Activated CD8-positive, alpha-beta T cell treated with anti-CD3 and anti-CD28 coated beads for 36 hours (primary cell): ENCODE measurements at regions not wholly inside any gene's neighbourhood (a gene's known extent, or its start where the extent isn't known, plus 50 kb on each side); places are given as distances from the start of the nearest gene placed in this dataset.

ENCODE experiments used
- ATAC-seq: fragments of 200-7000 bp; cut with Tn5 transposase; one replicate; pipeline ENCODE4 v1.10.0; 2021; ENCODE audit warnings: mild to moderate bottlenecking, moderate library complexity
- CTCF ChIA-PET: fragments of 350-600 bp; sonication (Branson Sonifier 250); formaldehyde crosslinking; loops from one replicate; lab custom pipeline; 2021; ENCODE audit warnings: antibody characterized with exemption; lab: Charles Lee
- POLR2A ChIA-PET: fragments of 350-600 bp; sonication (Branson Sonifier 250); formaldehyde crosslinking; loops from one replicate; lab custom pipeline; 2021; ENCODE audit warnings: antibody characterized with exemption; lab: Charles Lee
- DNase-seq: peaks from one replicate; pipeline ENCODE4 v3.0.0-alpha.2; 2020
- H3K27ac Mint-ChIP-seq: one replicate; pipeline ENCODE4 v1.8.0; 2021; ENCODE audit warnings: mild to moderate bottlenecking, mixed read lengths
- H3K27me3 Mint-ChIP-seq: one replicate; pipeline ENCODE4 v1.8.0; 2021; ENCODE audit warnings: mixed read lengths
- H3K36me3 Mint-ChIP-seq: one replicate; pipeline ENCODE4 v1.8.0; 2021; ENCODE audit warnings: low read depth, mixed read lengths
- H3K4me1 Mint-ChIP-seq: one replicate; pipeline ENCODE4 v1.8.0; 2021; ENCODE audit warnings: low read depth, mixed read lengths
- H3K4me3 Mint-ChIP-seq: one replicate; pipeline ENCODE4 v1.8.0; 2021; ENCODE audit warnings: mild to moderate bottlenecking, moderate library complexity, mixed read lengths
- H3K9me3 Mint-ChIP-seq: one replicate; pipeline ENCODE4 v1.8.0; 2021; ENCODE audit warnings: mixed read lengths
- CTCF ChIP-seq: fragments of 200-600 bp; IDR thresholded peaks from one replicate; pipeline ENCODE4 v1.8.0; 2022; ENCODE audit warnings: antibody characterized with exemption, mild to moderate bottlenecking
- intact Hi-C: fragments of 100-400 bp; cut with micrococcal nuclease; formaldehyde crosslinking; loops from one replicate; pipeline ENCODE4 v1.10.0; 2022

GRCh38 chr16:27123795-27124409 is 57.2 kb downstream of the C16orf82 start:
- H3K9me3 Mint-ChIP-seq: peaks cover 13% of the 10 kb centered on the region
- CTCF ChIA-PET: interaction anchor here (0.7 kb wide), 1 partner anchor 14 kb away, joined by 3 read pairs; no protein-coding TSS in a partner anchor
- no peak for ATAC-seq
- H3K4me1 Mint-ChIP-seq: no peaks in the 10 kb centered on the region
- TF ChIP-seq CTCF: no peak
- H3K36me3 Mint-ChIP-seq: no peaks in the 10 kb centered on the region
- intact Hi-C loops: no loop called here
- peaks cover 1% of the 10 kb centered on the region for H3K27me3 Mint-ChIP-seq
- no peak overlapping the region for H3K27ac Mint-ChIP-seq
- POLR2A ChIA-PET: no interaction called here
- DNase-seq: peak; percentile 4
- H3K4me3 Mint-ChIP-seq: no peak overlapping the region

- POLR2A ChIA-PET: no interaction called here
- DNase-seq (no peak), ATAC-seq (no peak)
- CTCF ChIA-PET: no interaction called here
- H3K27me3 Mint-ChIP-seq: peaks cover 1% of the 10 kb centered on the region
- H3K27ac Mint-ChIP-seq: no peak overlapping the region
- intact Hi-C loops: no loop called here
- H3K9me3 Mint-ChIP-seq: peaks cover 12% of the 10 kb centered on the region
- no peak for TF ChIP-seq CTCF
- no peaks in the 10 kb centered on the region for H3K4me1 Mint-ChIP-seq
- no peaks in the 10 kb centered on the region for H3K36me3 Mint-ChIP-seq
- no peak overlapping the region for H3K4me3 Mint-ChIP-seq
Observed at GRCh38 chr16:27127308-27127707, 60.6 kb downstream of the C16orf82 start.

- ATAC-seq (no peak), DNase-seq (no peak)
- no peaks in the 10 kb centered on the region for H3K36me3 Mint-ChIP-seq
- CTCF ChIA-PET: no interaction called here
- no peak for TF ChIP-seq CTCF
- H3K4me1 Mint-ChIP-seq: no peaks in the 10 kb centered on the region
- no peak overlapping the region for H3K4me3 Mint-ChIP-seq
- intact Hi-C loops: no loop called here
- peaks cover 12% of the 10 kb centered on the region for H3K9me3 Mint-ChIP-seq
- H3K27me3 Mint-ChIP-seq: peaks cover 1% of the 10 kb centered on the region
- POLR2A ChIA-PET: no interaction called here
- H3K27ac Mint-ChIP-seq: no peak overlapping the region
Observed at GRCh38 chr16:27129401-27129800, 62.7 kb downstream of the C16orf82 start.

- peaks cover 4% of the 10 kb centered on the region for H3K36me3 Mint-ChIP-seq
- no peak for DNase-seq
- no peak for ATAC-seq
- POLR2A ChIA-PET: no interaction called here
- H3K4me3 Mint-ChIP-seq: peak overlapping the region; percentile 6
- H3K27me3 Mint-ChIP-seq: peaks cover 13% of the 10 kb centered on the region
- peaks cover 3% of the 10 kb centered on the region for H3K4me1 Mint-ChIP-seq
- CTCF ChIA-PET: no interaction called here
- no peak for TF ChIP-seq CTCF
- intact Hi-C loops: no loop called here
- peaks cover 4% of the 10 kb centered on the region for H3K9me3 Mint-ChIP-seq
- peak overlapping the region; percentile 59 for H3K27ac Mint-ChIP-seq
Observed at GRCh38 chr16:27138257-27138656, 65.1 kb upstream of the KDM8 start.

GRCh38 chr16:27145630-27146029 is 57.7 kb upstream of the KDM8 start:
- Mint-ChIP-seq H3K4me1 (no peaks in the 10 kb centered on the region), H3K36me3 (no peaks in the 10 kb centered on the region), H3K4me3 (no peak overlapping the region), H3K9me3 (peaks cover 8% of the 10 kb centered on the region), H3K27ac (no peak overlapping the region), H3K27me3 (peaks cover 4% of the 10 kb centered on the region)
- TF ChIP-seq CTCF: no peak
- no peak for DNase-seq
- intact Hi-C loops: no loop called here
- no peak for ATAC-seq
- CTCF ChIA-PET: interaction anchor here (2.8 kb wide), 1 partner anchor 10 kb away, joined by 23 read pairs; no protein-coding TSS in a partner anchor
- POLR2A ChIA-PET: no interaction called here
